GM12875 (cell line): ENCODE measurements at regions not wholly inside any gene's neighbourhood (a gene's known extent, or its start where the extent isn't known, plus 50 kb on each side); places are given as distances from the start of the nearest gene placed in this dataset.

ENCODE experiments used
- H3K4me3 ChIP-seq: one replicate; pipeline ENCODE4 v1.5.1; 2011; ENCODE audit warnings: low read depth, low read length, control low read depth
- TF ChIP-seq, protein P1 (sequence below): IDR thresholded peaks from 2 replicates; pipeline ENCODE4 v1.5.1; 2011; ENCODE audit warnings: low read depth, mild to moderate bottlenecking, control low read depth, inconsistent platforms, low read length, moderate library complexity, borderline replicate concordance; ENCODE audit not compliant: insufficient read depth

DNA sequence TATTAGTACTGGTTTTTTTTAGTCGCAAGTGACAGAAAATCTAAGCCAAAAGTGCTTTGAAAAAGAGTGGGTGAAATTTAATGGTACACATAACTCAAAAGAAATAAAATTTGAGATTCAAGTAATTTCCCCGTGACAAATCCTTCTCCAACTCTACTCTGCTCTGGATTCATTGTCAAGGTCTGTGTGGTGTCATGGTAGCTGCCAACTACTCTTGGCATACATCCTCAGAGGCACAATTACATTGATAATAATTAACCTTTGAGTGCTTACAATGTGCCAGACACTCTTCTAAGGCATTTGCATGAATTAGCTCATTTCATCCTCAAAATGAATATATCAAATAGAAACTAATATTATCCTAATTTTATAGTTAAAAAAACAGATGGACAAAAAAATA, 1153.9 kb upstream of the NCAM2 start:
- TF ChIP-seq, protein P1, sequence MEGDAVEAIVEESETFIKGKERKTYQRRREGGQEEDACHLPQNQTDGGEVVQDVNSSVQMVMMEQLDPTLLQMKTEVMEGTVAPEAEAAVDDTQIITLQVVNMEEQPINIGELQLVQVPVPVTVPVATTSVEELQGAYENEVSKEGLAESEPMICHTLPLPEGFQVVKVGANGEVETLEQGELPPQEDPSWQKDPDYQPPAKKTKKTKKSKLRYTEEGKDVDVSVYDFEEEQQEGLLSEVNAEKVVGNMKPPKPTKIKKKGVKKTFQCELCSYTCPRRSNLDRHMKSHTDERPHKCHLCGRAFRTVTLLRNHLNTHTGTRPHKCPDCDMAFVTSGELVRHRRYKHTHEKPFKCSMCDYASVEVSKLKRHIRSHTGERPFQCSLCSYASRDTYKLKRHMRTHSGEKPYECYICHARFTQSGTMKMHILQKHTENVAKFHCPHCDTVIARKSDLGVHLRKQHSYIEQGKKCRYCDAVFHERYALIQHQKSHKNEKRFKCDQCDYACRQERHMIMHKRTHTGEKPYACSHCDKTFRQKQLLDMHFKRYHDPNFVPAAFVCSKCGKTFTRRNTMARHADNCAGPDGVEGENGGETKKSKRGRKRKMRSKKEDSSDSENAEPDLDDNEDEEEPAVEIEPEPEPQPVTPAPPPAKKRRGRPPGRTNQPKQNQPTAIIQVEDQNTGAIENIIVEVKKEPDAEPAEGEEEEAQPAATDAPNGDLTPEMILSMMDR = no peak

GRCh38 chr21:19850157-19850556, 1148.1 kb upstream of the NCAM2 start:
- H3K4me3 ChIP-seq = no peak overlapping the region
- TF ChIP-seq, protein P1 = no peak

More for the DNA sequence above, 1153.9 kb upstream of the NCAM2 start:
- H3K4me3 ChIP-seq = no peak overlapping the region

GRCh38 chr21:19853061-19853460, 1145.1 kb upstream of the NCAM2 start:
- TF ChIP-seq, protein P1 = no peak

DNA sequence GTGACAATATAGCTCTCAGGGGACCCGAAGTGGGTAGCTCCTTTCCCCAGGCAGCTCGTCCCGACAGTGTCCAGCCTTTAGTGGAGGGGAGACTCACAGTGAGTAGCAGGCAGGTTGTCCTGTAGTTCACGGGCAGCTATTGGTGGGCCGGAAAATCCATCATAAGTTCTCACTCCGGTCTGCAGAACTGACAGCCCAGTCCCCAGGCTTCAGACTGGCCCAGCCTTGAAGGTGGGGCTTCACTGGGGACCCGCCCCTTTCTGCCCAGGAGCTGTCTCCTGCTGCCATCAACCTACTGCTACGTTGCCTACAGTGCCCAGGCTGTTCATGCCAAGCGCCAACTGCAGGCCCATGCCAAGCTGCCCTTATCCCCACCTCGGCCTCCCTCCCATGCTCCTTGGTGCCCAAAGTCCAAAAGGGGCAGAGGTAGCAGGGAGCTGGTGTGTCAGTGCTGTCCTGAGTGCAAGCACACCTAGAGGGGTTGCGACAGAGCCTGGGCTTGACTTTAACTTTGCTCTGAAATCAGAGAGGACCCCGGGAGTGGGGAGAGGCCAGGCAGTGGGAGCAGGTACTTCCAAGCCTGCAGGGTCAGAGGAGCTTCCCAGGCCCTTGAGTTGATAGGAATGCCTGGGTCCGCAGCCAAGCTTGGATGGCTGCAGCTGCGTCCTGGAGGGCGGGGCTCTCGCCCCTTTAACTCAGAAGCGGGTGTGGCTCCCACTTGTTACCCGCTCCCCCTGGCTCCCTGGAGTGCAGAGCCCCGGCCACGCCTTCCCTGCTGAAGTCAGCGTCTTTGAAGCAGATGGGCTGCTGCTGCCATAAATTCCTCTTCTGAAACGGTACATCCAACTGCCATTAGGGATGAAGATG, 1144.3 kb upstream of the NCAM2 start:
- H3K4me3 ChIP-seq = no peak overlapping the region
- TF ChIP-seq, protein P1 = no peak

More at GRCh38 chr21:19853061-19853460, 1145.1 kb upstream of the NCAM2 start:
- H3K4me3 ChIP-seq = no peak overlapping the region

DNA sequence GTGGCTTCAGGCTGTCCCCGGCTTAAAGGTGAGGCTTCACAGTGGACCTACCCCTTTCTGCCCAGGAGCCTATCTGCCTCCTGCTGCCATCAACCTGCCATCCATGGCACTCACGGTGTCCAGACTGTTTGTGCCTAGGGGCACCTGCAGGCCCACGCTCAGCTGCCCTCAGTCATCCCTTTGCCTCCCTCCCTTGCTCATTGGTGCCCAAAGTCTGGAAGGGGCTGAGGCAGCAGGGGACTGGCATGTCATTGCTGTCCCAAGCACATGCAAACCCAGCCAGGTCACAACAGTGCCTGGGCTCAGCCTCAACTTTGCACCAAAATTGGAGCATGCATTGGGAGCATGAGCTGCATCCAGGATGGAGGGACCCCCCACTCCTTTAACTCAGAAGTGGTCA, 1142.7 kb upstream of the NCAM2 start:
- TF ChIP-seq, protein P1 = no peak

GRCh38 chr21:19864476-19864875, 1133.7 kb upstream of the NCAM2 start:
- TF ChIP-seq, protein P1 = no peak
- no peak overlapping the region for H3K4me3 ChIP-seq

More for the DNA sequence above, 1142.7 kb upstream of the NCAM2 start:
- no peak overlapping the region for H3K4me3 ChIP-seq

DNA sequence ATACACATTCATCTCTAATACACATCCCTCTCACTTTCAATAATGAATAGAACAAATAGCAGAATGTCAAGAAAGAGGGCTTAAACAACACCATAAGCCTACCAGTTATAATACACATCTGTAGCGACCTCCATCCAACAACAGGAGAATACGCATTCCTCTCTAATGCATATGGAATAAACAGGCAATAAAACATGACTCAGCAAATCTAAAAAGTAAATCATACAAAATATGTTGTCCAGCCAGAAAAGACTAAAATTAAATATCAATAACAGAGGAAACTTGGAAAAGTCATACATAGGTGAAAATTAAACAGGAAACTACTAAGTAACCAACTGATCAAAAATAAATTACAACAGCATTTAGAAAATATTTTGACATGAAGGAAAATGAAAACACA, 1127.5 kb upstream of the NCAM2 start:
- H3K4me3 ChIP-seq = no peak overlapping the region
- TF ChIP-seq, protein P1 = no peak
